ENCODE measurements at regions not wholly inside any gene's neighbourhood (a gene's known extent, or its start where the extent isn't known, plus 50 kb on each side); places are given as distances from the start of the nearest gene placed in this dataset.

DNA sequence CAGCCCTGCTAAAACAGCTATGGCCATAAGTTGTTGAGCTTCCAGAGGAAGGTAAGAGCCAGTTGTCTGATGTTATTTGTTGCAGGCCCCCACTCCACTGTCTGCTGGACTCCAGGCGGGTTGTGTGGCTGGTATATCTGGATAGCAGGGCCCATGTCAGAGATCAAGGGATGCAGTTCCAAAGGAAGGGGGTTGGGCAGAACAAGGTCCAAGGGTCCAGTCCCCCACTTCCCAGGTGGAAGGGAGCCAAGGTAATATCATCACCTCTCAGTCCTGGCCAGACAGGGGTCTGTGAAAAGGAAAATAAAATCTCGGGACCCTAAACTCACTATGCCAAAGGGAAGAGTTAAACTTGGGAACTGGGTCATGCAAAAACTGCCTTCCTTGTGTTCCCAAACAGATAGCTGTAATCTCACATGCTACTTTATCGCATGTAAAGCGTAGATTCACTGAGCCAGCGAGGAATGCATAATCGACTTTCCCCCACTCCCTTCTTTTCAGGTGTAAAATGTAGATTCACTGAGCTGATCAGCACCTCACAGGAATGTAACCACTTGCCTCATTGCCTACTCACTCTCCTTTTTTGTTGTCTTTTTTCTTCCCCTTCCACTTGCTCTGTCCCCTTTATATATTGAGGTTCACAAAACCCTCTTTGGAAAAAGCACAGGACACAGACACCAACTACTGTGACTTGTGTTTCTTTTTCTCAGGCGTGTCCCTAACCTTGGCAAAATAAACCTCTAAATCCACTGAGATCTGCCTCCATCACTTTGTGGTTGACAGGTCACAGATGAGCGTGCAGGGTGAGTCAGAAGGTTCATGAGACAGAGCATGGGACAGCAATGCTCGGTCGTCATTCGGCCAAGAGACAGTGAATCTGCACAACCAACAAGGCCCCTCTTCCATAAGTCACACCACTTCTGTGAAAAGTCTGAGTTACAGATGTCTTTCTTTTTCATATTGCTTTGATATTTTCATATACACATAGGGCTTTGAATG lies 255.3 kb upstream of the SIX2 start:
- peak; percentile 27 for DNase-seq
- H3K27me3 Mint-ChIP-seq: peaks cover 17% of the 10 kb centered on the region
- no peaks in the 10 kb centered on the region for H3K36me3 Mint-ChIP-seq
- H3K4me1 Mint-ChIP-seq (ENCODE audit: low read depth): no peaks in the 10 kb centered on the region
- intact Hi-C loops (cut with micrococcal nuclease): no loop called here
- no peak overlapping the region for H3K4me3 Mint-ChIP-seq
- ChIA-PET POLR2A (no interaction called here), CTCF (no interaction called here)
- H3K27ac Mint-ChIP-seq: no peak overlapping the region
- no peaks in the 10 kb centered on the region for H3K9me3 Mint-ChIP-seq

DNA sequence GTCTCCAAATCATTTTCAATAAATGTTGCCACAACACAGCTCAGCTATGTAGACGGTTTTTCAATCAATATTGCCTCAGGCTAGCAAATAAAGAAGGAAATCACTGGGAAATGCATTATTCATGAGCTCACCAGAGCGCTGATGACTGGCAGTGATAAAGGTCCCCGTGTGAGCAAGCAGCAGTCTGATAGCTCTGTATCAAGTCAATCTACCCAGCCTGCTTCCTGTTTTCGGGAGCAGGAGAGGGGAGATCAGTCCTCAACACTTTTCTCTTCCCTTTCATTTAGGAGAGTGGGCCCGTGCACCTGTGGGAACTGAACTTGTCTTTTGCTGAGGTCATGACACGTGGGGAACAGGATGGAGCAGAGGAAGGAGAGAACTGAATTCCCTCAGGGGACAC lies 253.9 kb upstream of the SIX2 start:
- H3K27ac Mint-ChIP-seq: no peak overlapping the region
- no peaks in the 10 kb centered on the region for H3K4me1 Mint-ChIP-seq (ENCODE audit: low read depth)
- no peaks in the 10 kb centered on the region for H3K9me3 Mint-ChIP-seq
- H3K27me3 Mint-ChIP-seq: peaks cover 17% of the 10 kb centered on the region
- H3K36me3 Mint-ChIP-seq: no peaks in the 10 kb centered on the region
- ChIA-PET POLR2A (no interaction called here), CTCF (no interaction called here)
- no peak for DNase-seq
- intact Hi-C loops (cut with micrococcal nuclease): no loop called here
- H3K4me3 Mint-ChIP-seq: no peak overlapping the region

DNA sequence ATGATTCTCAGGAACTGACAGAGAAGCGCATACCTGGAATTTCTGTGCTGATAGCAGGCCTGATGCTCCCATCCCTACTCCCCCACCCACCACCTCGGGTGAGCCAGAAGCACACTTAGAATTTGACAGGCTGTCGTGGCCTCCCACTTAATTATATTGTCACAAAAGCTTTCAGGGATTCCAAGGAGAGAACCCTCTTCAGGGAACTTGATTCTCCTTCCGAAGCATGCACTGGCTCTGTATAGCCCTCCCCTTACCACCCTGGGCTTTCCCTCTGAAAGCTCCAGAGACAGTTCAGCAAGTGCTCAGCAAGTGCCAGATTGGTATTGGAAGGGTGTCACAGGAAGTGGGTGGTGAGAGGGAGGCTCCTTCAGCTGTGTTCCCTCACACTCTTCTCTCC lies 252.5 kb upstream of the SIX2 start:
- Mint-ChIP-seq H3K9me3 (no peaks in the 10 kb centered on the region), H3K4me3 (no peak overlapping the region), H3K27me3 (peaks cover 17% of the 10 kb centered on the region), H3K27ac (no peak overlapping the region), H3K36me3 (no peaks in the 10 kb centered on the region), H3K4me1 (ENCODE audit: low read depth) (no peaks in the 10 kb centered on the region)
- no peak for DNase-seq
- CTCF ChIA-PET: no interaction called here
- intact Hi-C loops (cut with micrococcal nuclease): no loop called here
- POLR2A ChIA-PET: no interaction called here

DNA sequence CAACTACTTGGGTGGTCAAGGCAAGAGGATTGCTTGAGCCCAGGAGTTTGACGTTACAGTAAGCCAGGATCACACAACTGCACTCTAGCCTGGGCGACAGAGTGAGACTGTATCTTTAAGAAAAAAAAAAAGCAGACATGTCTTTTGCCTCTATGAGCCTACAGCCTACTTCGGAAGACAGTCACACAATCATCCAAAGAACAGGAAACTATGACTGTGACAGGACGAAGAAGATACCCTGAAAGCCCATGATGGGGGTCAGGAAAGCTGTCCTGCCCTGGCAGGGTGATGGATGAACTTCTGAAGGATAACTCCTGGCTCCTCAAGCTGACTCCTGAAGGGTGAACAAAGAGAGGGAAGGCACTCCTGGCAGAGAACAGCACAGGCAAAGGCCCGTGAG lies 251.7 kb upstream of the SIX2 start:
- intact Hi-C loops (cut with micrococcal nuclease): no loop called here
- Mint-ChIP-seq H3K27me3 (peaks cover 17% of the 10 kb centered on the region), H3K27ac (no peak overlapping the region), H3K36me3 (no peaks in the 10 kb centered on the region), H3K9me3 (no peaks in the 10 kb centered on the region), H3K4me3 (no peak overlapping the region), H3K4me1 (ENCODE audit: low read depth) (no peaks in the 10 kb centered on the region)
- POLR2A ChIA-PET: no interaction called here
- CTCF ChIA-PET: no interaction called here
- DNase-seq: no peak

DNA sequence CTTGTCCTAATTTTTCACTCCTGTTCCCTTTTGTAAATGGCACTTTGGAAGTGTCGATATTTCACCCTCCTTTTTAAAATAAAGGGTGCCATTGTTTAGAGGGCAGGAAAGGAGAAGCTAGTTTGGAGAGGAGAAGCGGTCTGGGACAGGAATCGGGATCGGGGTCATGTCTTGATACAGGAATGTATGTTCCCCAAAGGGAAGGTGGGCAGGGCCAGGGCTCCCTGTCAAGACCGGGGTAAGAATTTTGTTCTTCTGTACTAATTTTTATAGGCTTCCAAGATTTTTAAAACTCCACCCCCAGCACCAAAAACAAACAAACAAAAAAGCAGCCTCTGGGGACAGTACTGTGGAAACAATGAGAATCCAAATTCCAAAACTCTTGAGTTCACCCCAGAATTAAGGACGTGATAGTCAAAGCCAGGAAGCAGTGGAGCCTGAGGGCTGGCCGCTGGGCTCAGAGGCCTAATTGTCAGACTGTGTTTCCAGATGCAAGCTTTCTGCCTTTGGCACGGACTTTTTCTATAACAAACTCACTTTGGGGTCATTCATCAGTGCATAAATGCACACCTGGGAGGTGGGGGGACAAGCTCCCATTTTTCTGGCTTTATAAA lies 250.4 kb upstream of the SIX2 start:
- Mint-ChIP-seq H3K9me3 (no peaks in the 10 kb centered on the region), H3K27ac (no peak overlapping the region), H3K27me3 (peaks cover 15% of the 10 kb centered on the region), H3K36me3 (no peaks in the 10 kb centered on the region), H3K4me1 (ENCODE audit: low read depth) (no peaks in the 10 kb centered on the region), H3K4me3 (no peak overlapping the region)
- intact Hi-C loops (cut with micrococcal nuclease): no loop called here
- ChIA-PET CTCF (no interaction called here), POLR2A (no interaction called here)
- DNase-seq: no peak

DNA sequence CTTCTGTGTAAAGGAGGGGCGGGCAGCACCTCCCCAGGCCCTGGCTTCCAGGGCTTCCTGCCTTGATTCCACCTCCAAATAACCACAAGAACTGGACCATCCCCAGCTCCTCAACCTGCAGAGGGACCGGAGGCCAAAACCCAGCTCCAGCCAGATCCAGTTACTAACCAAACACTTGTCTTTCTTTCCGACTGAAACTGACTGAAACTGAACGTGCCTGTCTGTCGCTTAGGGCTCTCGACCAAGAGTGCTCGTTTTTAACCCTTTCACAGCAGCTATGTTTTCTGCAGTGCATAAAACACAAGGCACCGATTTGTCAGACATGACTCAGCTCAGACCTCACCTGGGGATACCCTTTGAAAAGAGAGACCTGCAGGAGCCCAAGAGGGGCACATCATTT lies 249.9 kb upstream of the SIX2 start:
- Mint-ChIP-seq H3K4me3 (no peak overlapping the region), H3K27me3 (peaks cover 15% of the 10 kb centered on the region), H3K36me3 (no peaks in the 10 kb centered on the region), H3K4me1 (ENCODE audit: low read depth) (no peaks in the 10 kb centered on the region), H3K27ac (no peak overlapping the region), H3K9me3 (no peaks in the 10 kb centered on the region)
- POLR2A ChIA-PET: no interaction called here
- intact Hi-C loops (cut with micrococcal nuclease): no loop called here
- CTCF ChIA-PET: no interaction called here
- DNase-seq: no peak

DNA sequence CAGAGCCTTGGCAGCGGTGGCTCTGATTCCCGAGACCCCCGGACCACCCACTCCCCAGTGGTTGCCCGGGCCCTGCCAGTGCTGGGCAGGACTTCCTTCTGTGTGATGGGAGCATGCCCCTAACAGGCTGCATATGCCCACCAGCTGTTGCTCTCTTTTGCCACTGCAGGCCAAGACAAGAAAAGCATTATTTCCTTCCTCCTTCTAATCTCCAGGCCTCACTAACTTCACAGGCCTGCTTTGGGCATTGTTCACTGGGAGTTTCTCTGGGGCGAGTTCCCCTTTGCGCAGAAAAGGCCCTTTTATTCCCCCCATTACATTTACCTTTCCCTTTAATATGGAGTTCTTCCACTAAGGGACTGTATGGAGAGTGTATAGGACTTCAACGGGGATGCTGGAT lies 249.1 kb upstream of the SIX2 start:
- DNase-seq: no peak
- Mint-ChIP-seq H3K27ac (no peak overlapping the region), H3K27me3 (peaks cover 12% of the 10 kb centered on the region), H3K36me3 (no peaks in the 10 kb centered on the region), H3K4me1 (ENCODE audit: low read depth) (no peaks in the 10 kb centered on the region), H3K9me3 (no peaks in the 10 kb centered on the region), H3K4me3 (no peak overlapping the region)
- POLR2A ChIA-PET: no interaction called here
- CTCF ChIA-PET: no interaction called here
- intact Hi-C loops (cut with micrococcal nuclease): no loop called here

DNA sequence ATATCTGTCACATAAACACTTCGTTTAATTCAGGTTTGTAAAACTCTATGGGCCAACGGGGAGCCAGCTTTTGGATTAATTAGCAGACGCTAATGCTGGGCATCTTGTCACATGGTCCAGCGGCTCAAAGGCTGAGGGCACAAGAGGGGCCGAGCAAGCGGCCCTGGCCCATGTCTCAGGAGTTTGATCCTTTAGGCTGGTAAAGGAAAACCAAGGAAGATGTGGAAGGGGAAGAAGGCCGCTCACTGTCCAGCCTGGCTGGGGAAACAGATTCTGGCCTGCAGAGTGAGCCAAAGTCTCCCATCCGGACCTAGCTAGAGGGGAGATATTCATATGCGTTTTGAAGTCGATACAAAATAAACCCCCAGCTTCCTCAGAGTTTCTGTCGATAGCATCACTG lies 248.6 kb upstream of the SIX2 start:
- no peaks in the 10 kb centered on the region for H3K36me3 Mint-ChIP-seq
- intact Hi-C loops (cut with micrococcal nuclease): no loop called here
- CTCF ChIA-PET: no interaction called here
- H3K4me1 Mint-ChIP-seq (ENCODE audit: low read depth): no peaks in the 10 kb centered on the region
- no peak overlapping the region for H3K27ac Mint-ChIP-seq
- H3K27me3 Mint-ChIP-seq: peaks cover 9% of the 10 kb centered on the region
- H3K9me3 Mint-ChIP-seq: no peaks in the 10 kb centered on the region
- DNase-seq: no peak
- no peak overlapping the region for H3K4me3 Mint-ChIP-seq
- POLR2A ChIA-PET: no interaction called here

DNA sequence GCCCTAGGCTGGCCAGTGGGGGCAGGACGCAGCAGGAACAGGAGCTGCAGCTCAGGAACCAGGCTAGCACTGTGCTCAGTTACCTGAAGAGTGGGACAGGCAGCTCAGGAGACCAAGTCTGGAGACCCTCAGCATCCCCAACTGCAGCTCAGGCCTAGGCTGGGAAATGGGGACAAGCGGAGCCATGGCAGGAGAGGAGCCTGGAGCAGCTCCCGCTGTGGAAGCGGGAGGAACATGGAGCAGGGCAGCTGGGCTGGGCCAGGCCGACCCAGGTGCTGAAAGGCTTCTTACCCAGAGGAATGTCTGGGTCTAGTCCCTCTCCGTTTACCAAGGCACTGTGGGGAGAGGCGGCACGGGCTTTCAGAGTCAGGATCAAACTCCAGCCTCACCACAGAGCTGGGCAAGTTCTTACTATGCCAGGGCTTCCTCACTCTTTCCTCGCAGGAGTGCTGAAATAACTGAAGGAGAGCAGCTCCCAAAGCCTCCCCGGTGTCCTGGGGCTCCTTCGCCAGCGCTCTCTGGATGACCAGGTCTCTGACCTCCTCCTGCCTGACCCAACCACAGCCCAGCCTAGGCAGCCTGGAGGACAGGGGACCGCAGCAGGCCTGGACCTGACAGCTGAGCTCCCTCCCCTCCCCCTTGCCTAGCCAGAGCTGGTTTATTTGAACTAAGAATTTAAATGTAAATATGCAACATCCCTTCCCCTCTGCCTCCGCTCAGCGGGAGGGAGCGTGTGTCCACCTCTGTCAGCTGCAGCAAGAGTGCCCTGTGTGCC lies 247.8 kb upstream of the SIX2 start:
- DNase-seq: no peak
- Mint-ChIP-seq H3K36me3 (no peaks in the 10 kb centered on the region), H3K4me1 (ENCODE audit: low read depth) (no peaks in the 10 kb centered on the region), H3K27ac (no peak overlapping the region), H3K4me3 (no peak overlapping the region), H3K9me3 (no peaks in the 10 kb centered on the region), H3K27me3 (peaks cover 6% of the 10 kb centered on the region)
- POLR2A ChIA-PET: no interaction called here
- intact Hi-C loops (cut with micrococcal nuclease): no loop called here
- CTCF ChIA-PET: no interaction called here

DNA sequence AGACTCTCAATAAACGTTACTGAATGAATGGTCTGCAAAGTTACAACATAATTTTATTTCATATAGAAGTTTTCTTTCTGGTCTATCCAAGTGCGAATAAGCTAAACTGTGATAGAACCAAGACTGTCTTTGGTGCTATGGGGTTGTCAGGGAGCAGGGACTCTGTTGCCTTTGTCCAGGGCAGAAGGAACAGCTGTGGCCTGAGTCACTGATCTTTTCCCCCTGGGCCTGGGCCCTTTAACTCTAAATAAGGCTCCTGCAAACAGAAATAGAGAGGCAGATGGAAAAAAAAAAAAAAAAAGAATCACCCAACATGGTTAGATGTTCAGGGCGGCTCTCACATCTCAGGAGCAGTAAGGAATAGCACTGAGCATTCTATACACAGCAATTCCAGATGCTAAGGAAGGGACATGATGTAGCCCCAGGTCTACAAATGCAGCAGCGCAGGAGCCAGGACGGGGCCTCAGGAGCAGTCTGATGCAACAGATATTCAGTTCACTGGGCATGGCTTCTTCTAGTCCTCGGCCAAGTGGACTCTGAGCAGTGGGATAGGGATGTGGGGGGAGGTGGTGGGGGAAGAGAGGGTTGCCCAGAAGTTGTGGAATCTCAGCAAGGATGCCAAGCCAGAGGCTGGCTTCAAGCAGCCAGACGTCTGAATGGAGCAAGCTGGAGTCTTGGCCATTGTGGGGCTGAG lies 247.1 kb upstream of the SIX2 start:
- POLR2A ChIA-PET: no interaction called here
- CTCF ChIA-PET: no interaction called here
- H3K27ac Mint-ChIP-seq: no peak overlapping the region
- no peaks in the 10 kb centered on the region for H3K4me1 Mint-ChIP-seq (ENCODE audit: low read depth)
- H3K4me3 Mint-ChIP-seq: no peak overlapping the region
- H3K36me3 Mint-ChIP-seq: no peaks in the 10 kb centered on the region
- H3K9me3 Mint-ChIP-seq: no peaks in the 10 kb centered on the region
- peaks cover 5% of the 10 kb centered on the region for H3K27me3 Mint-ChIP-seq
- intact Hi-C loops (cut with micrococcal nuclease): no loop called here
- no peak for DNase-seq

DNA sequence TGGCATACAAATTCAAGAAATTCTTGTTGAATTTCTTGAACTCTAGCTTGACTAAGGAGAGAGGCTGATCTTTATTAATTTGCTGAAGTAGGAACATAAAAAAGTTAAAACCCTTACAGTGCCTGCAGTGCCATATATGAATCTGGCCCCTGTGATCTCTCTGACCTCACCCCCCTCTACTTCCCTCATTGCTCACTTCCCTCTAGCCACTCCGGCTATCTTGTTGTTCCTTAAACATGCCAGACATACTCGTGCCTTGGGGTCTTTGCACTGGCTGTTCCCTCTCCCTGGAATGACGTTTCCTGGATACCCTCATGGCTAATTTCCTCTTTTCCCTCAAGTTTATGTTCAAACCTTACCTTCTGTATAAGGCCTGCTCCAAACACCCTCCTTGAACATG lies 246.3 kb upstream of the SIX2 start:
- ChIA-PET CTCF (no interaction called here), POLR2A (no interaction called here)
- no peak for DNase-seq
- no peak overlapping the region for H3K27ac Mint-ChIP-seq
- no peaks in the 10 kb centered on the region for H3K9me3 Mint-ChIP-seq
- H3K4me1 Mint-ChIP-seq (ENCODE audit: low read depth): no peaks in the 10 kb centered on the region
- intact Hi-C loops (cut with micrococcal nuclease): no loop called here
- peaks cover 2% of the 10 kb centered on the region for H3K27me3 Mint-ChIP-seq
- H3K4me3 Mint-ChIP-seq: no peak overlapping the region
- H3K36me3 Mint-ChIP-seq: no peaks in the 10 kb centered on the region

DNA sequence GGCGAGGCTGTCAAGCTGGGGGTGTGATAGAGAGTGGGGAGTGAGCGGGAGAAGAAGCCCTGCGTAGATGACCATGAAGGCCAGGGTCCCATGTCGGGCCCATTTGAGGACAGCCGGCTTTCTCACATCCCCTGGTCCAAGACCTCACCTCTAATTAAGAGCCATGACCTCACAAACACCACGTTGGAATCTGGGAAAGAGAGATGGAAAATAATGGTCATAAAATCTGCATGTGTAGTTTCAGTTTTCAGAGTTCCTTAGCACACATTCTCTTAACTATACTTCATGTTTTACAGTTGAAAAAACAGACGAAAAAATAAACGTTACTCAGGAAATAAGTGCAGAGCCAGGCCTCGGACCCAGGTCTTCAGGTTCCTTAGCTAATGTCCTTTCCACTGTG lies 244.8 kb upstream of the SIX2 start:
- no peaks in the 10 kb centered on the region for H3K27me3 Mint-ChIP-seq
- no peak overlapping the region for H3K4me3 Mint-ChIP-seq
- H3K4me1 Mint-ChIP-seq (ENCODE audit: low read depth): no peaks in the 10 kb centered on the region
- H3K36me3 Mint-ChIP-seq: no peaks in the 10 kb centered on the region
- ChIA-PET POLR2A (no interaction called here), CTCF (no interaction called here)
- intact Hi-C loops (cut with micrococcal nuclease): no loop called here
- no peak overlapping the region for H3K27ac Mint-ChIP-seq
- no peak for DNase-seq
- H3K9me3 Mint-ChIP-seq: no peaks in the 10 kb centered on the region

All from activated CD4-positive, alpha-beta memory T cell treated with anti-CD3 and anti-CD28 coated beads for 36 hours (primary cell).